Right ventricle myocardium superior (tissue), 1 donor: ENCODE measurements at regions not wholly inside any gene's neighbourhood (a gene's known extent, or its start where the extent isn't known, plus 50 kb on each side); places are given as distances from the start of the nearest gene placed in this dataset.

ENCODE experiments used
- ATAC-seq: fragments of 200-7000 bp; cut with Tn5 transposase; one replicate; pipeline ENCODE4 v1.9.1; 2020; ENCODE audit warnings: mild to moderate bottlenecking; ENCODE audit not compliant: poor library complexity
- DNase-seq: peaks from one replicate; pipeline ENCODE4 v3.0.0-alpha.2; 2020
- intact Hi-C: fragments of 100-400 bp; cut with DNase I; formaldehyde crosslinking; loops from one replicate; pipeline ENCODE4 v1.11.2; 2022
- donor health status: DM: no; HTN: yes; CAD: no; lungs with severe emphysema.

DNA sequence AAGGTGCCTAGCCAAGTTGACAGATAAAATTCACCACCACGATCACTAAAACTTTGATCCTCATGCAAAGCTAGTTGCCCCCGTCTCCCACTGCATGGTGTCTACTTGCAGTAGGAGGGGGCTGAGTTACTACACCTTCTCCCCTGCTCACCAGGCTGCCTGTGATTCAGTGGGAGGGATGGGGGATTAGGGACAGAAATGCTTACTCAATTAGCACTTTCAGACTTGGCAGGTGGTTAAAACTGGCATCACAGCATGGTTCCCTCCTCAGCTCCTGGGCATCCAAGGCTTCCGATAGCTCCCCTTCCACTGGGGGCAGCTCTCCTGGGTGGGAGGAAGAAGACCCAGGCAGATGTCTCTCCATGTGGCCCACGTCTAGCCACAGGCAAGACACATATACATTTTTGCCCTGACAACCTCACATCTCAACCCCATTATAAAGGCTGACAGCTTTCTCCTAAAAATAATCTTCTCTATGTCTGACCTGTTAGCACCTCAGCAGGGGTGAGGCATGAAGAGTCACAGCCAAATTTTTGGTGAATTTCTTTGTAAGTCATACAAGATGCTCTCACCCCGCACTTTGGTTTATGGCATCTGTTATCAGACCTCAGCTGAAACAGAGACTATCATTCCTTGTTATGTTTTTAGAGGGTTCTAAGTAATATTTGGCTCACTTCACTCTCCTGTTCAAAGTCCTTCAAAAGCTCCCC lies 369.0 kb downstream of the SV2B start:
- ATAC-seq = no peak
- intact Hi-C loops = no loop called here
- DNase-seq = no peak

DNA sequence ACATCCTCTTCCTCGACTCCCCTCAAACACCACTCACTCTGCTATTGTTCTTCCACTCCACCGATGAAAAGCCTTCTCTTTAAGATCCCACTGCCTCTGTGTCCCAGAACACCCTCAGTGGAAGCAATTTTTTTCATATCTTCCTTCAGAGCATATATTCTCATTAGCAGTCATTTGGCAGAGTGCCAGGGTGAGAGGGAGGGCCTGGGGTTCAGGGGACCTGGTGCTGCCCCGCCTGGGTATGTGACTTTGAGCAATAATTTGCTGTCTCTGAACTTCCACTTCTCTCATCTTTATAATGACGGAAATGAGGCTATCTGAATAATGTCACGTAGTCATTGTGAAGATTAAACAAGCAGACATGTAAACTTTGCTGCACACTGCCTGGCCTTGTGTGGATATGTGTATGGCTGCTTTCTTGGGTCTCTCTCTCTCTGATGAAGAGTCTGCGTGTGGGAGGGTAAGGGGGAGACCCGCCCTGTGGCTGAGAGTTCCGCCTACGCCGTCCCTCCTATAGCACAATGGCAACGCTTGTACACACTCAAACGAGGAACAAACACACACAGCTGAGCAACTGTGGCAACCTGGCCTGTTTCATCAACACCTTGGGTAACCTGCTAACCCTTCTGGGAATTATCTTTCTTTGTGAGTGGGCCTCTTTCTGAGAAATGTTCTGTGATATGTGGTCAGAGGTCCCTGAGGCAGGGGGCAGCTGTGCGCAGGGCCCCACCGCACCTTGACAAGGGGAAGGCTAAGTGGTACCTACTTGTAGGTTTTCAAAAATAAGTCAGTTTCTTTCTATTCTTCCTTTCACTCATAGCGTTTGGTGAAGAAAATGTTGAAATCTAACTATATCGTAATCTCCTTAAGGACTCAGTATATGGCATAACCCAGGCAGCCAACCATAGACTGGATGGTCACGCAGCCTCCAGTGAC lies 369.8 kb downstream of the SV2B start:
- intact Hi-C loops = no loop called here
- no peak for DNase-seq
- no peak for ATAC-seq

DNA sequence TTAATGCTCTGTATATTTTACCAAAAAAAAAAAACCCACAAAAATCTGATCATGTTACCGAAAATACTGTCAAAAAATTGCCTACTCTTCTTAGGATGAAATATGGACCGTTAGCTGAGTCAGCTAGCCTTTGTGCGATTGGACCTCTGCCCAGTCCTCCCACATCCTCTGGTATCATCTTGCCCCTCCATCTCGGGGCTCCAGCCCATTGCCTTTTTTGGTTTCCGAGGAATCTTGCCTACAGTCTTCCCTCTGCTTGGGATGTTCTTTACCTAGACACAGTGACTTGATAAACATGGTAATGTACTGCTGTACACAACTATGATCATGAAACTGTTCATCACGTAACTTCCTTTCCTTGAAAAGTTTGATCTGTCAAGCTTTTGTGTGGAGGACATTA lies 371.4 kb downstream of the SV2B start:
- intact Hi-C loops = no loop called here
- DNase-seq (no peak), ATAC-seq (no peak)

DNA sequence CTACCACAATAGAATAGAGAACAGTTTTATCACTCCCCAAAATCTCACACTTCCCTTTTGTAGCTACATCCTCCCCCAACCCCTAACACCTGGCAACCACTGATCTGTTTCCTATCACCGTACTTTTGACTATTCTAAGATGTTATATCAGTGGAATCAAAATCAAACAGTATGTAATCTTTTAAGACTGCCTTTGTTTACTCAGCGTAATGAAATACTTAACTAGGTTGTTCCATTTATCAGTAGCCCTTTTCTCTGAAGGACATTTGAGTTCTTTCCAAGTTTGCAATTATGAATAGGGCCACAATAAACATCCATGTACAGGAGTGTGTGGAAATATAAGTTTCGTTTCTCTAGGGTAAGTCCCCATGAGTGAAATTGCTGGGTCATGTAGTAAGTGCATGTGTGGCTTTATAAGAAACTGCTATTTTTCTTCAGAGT lies 372.3 kb downstream of the SV2B start:
- no peak for ATAC-seq
- intact Hi-C loops = no loop called here
- DNase-seq = no peak

DNA sequence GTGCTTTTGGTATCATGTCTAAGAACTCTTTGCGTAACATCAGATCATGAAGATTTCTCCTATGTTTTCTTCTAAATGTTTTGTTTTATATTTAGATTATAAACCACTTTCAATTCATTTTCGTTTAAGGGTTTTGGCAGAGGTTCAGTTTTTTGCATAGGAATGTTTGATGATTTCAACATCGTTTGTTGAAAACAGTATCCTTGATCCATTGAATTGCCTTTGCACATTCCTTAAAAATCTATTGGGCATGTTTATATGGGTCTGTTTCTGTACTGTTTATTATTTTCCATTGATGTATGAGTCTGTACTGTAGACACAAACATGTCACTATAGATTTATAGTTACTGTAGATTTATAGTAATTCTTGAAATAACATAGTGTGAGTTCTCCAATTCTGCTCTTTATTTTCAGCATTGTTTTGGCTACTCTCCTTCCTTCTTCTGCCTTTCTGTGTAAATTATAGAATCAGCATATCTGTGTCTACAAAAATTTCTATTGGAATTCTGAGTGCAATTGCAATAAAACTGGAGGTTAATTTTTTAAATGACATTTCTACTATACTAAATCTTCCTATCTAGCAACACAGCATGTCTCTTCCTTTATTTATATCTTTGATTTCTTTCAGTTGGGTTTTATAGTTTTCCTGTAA lies 374.0 kb downstream of the SV2B start:
- ATAC-seq (no peak), DNase-seq (no peak)
- intact Hi-C loops = no loop called here

DNA sequence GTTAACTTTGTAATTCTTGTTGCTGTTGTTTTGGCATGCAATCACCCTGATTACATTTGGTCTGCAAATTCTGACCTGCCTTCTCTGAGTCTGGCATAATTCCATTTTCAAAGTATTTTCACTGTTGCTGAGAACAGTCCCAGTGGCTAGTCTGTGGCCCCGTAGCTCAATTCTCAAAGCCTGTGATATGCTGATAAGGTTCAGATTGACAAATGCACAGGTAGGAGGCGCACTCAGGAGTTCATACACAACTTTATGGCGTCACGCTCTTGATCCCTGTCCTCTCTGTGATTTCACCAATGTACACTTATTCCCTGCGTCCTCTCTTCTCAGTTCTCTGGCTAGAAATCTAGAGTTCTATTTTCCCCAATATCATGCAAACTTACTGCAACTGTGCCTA lies 376.6 kb upstream of the SLCO3A1 start:
- intact Hi-C loops = no loop called here
- DNase-seq (no peak), ATAC-seq (no peak)

DNA sequence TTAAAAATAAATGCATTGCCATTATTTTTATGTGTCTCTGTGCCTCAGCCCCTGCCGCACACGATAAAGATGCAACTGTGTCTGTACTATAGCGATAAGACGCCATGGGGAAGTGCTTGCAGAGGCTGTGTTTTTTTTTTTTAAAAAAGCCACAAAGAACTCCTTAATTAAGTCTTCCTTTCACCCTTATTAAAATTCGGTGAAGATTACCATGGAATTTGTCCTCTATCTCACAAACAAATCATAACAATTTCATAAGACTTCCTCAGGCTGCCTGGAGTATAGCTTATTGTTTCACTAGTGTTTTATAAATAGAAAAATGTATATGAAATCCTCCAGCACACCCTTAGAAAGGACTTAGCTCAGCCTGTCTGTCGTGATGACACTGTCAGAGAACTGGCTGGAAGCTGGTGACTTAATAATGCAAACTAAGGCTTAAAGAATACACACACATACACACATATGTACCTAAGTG lies 374.8 kb upstream of the SLCO3A1 start:
- no peak for ATAC-seq
- DNase-seq = no peak
- intact Hi-C loops = no loop called here

DNA sequence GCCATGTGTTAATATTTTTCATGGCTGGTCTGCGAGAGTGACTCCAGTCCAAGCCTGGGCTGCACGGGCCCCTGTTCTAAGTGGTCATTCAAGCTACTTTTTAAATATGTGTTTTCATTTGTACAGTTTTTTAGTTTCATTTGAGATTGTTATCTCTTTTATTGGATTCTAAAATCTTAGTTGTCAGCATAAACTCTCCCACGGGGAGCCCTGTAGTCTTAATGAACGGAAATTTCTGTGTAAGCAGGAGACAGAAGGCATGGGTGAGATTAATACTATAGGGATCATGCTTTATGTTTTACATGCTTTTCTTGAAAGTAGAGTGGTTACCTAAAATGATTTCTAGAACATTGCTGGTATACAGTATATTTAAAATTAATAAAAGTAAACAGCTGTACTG lies 373.1 kb upstream of the SLCO3A1 start:
- intact Hi-C loops = no loop called here
- no peak for ATAC-seq

DNA sequence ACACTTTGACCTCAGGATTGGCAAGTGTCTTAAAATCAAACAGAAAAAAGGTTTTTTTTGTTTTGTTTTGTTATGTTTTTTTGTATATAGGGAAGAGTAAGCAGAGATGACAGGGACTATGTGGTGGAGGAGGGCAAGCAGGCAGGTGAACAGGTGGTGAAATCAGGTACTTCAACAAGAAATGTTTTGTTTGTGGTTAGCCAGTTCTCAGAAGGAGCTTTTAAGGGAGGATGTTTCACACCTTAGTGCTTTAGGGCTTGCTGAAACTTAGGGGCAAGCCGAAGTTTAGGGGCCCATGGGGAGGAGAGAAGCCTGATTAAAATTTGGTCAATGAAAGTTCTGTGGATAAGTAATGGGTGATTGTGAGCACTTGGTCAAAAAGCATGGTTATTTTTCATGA lies 370.7 kb upstream of the SLCO3A1 start:
- no peak for DNase-seq
- no peak for ATAC-seq
- intact Hi-C loops = no loop called here

More for the DNA sequence above, 373.1 kb upstream of the SLCO3A1 start:
- DNase-seq = no peak

DNA sequence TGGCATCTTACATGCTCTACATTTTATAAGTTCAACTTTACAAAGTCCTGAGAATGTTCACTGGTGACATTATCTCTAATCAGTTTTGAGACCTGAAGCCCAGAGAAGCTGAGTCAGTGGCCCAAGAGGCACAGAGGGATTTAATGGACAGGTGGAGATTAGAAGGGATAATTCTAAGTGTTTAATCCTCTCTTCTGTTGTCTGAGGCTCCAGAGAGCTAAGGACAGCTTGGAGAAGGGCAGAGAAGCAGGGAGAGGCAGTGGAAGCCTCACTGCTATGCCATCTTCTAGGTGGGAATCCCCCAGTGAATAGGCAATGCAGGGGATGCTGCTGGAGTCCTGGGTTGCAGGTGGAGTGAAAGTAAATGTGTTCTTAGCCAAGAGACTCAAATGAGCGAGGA lies 369.4 kb upstream of the SLCO3A1 start:
- no peak for ATAC-seq
- intact Hi-C loops = no loop called here
- DNase-seq = no peak

DNA sequence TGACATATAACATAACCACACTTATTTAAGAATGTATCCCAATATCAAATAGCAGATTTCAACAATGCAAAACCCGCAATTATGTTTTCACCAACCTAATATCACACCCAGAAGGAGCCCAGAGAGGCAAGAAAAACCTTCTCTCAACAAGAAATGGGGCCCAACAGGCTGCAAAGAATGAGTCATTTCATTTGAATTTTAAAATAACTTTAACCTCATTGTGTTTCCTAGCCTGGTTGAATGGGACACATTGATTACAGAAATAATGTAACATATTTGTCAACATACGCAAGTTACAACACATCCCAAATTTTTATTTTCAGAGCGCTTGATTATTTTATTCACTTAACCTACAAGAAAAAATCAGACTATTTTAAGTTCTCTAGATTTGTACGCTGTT lies 365.1 kb upstream of the SLCO3A1 start:
- ATAC-seq (no peak), DNase-seq (no peak)
- intact Hi-C loops = no loop called here

DNA sequence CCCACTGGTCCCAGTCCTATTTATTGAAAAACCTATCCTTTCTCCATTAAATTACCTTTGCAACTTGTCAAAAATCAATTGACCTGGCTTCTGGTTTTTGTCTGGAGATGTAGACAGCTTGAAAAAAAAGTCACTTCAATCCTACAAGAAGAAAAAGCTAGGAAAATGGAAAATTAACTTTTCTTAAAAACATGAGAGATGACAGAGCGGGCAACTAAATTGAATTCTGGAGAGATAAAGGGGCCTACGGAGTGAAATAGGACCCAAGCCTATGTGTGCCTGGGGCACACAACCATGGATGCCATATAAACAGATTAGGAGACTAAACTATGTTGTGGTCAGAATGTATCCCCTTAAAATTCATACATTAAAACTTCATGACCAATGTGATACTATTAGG lies 363.3 kb upstream of the SLCO3A1 start:
- intact Hi-C loops = no loop called here
- DNase-seq (no peak), ATAC-seq (no peak)

DNA sequence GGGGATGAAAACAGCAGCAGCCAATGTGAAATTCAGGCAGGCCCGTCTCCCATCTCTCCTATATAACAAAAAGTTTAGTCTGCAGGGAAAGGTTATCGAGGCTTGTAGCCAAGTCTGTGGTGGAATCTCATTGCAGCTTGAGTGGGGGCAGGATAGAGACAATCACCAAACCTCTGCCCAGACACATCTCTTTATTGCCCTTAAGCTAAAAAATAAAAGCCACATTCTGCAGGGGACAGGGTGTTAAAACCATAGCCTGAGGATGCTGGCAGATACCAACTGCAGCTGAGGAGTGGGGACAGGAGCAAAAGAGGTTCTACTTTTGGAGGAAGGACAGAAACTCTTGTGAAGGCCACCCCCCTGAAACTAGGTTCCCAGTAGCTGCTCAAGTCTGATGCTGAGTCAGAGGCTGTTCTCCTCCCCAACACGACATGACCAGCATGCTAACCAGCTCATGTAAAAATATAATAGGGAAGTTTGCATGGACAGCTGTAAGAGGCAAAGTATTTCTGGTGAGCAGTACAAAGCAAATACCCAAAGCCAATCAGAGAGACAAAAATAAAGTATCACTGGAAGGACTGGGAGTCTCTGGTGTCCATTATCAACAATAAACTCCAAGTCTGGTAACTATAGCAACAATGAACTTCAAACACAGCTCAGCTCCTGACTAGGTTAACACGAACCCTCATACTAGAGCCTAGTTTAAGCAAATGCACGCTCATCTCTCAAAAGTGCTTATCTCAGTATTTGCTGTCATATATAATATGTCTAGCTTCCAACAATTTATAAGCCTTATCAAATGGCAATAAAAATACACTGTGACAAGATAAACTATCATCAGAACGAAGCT lies 362.2 kb upstream of the SLCO3A1 start:
- no peak for DNase-seq
- intact Hi-C loops = no loop called here

DNA sequence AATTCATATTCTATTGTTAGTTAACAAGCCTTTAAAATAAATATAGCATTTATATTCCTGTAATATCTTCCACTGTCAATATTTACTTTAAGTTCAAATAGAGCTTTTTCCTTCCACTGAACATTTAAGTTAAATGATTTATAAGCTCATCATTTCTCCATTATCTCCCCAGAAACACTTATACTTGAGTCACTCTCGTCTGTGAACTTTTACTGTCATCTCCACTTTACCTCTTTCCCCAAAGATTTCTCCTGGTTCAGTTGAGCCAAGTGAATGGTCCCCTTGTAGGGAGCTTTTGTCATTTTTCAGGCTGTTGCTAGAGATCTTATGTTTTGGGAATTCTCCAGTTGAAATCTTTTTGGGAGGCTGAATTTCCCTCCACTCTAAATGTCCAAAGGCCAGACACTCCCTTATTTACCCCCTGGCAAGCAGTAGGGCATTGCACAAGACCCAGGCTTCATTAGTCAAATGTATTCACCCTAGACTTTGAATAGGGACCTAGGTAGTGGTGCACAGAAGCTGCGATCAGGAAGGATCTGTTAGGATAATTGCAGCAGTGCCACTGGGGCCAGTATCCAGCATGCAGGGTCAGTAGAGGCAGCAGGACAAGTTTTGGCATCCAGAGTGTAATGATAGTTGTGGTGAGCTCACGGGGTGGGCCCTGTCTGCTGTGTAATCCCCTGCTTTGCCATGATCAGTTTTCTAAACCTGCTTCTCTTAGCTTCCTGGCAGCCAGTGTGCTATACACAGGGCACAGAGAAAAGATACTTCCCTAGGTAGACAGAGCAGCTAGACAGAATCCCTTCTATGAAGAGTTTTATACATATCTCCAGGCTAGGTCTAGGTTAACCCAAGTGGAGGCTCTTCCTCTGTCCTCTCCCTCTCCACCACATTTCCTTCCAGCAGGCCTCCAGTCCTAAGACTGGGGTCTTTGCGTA lies 356.5 kb upstream of the SLCO3A1 start:
- ATAC-seq (no peak), DNase-seq (no peak)
- intact Hi-C loops = no loop called here

More for the DNA sequence above, 362.2 kb upstream of the SLCO3A1 start:
- no peak for ATAC-seq

DNA sequence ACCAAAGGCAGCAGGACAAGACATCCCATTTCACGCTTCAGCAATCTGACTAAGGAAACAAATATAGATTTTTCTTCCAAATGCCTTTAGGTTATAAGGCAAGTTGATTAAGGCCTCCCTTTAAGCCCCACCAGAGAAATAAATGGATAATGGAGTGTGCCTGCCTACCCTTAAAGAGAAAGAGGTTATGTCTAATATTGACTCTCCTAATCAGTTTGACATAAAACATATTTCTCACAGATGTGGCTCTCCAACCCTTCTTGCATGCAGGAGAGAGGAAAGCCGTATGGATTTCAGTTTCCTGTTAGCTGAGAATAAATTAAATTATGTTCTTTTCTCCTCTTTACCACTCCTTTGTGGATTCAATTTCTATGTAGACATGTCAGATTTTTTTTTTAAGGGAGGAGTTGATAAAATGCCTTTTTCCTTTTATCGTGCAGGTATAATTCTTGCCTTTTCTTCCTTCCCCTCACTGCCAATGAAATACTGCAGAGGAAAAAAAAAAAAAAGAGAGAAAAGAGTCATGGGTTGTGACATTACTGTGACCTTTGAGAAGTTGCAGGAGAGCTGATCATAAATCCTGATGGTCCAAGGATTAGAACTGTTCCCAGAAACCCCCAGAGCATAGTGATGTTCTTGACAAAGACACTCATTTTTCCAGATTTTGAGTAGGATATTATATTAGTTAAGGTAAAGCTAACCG lies 355.3 kb upstream of the SLCO3A1 start:
- DNase-seq (no peak), ATAC-seq (no peak)
- intact Hi-C loops = no loop called here

DNA sequence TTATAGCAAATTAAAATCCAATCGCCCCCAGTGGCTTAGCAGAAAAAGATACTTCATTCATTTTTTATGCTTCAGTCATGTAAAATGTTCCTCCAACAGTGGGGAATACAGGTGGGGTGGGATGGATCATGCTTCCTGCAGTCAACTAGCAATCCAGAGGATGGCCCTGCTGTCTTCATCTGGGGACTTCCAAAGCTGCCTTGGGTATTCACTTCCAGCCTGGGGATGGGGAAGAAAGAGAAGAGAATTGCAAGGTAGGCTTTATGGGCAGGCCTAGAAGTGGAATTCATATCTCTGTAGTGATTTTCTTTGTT lies 354.8 kb upstream of the SLCO3A1 start:
- DNase-seq (no peak), ATAC-seq (no peak)
- intact Hi-C loops = no loop called here

DNA sequence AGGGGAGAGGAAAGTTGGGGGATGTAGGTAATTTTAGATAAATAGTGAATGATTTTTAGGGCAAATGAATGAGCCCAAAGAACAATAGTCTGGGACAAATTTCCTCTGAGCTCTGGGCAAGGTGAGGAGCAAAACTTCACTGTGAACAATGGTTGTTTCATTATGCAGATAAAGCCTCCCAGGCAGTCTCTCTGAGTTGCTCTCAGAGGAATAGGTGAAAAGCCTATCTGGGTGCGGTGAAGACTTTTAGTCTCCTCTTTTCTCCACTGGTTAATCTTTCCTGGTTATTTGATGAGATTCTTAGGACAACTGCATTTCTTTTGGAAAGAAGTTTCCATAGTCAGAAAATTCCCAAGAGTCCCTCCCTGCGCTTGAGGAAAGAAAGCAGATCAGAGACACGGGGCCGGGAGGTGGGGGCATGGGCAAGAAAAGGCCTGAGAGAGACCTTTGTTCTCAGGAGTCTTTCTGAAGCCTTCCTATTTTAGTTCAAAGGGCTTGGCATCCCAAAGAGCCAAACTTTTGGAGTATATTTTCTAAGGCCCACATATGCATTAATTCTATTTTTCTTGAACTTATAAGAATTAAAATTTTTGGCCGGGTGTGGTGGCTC lies 353.6 kb upstream of the SLCO3A1 start:
- DNase-seq (no peak), ATAC-seq (no peak)
- intact Hi-C loops = no loop called here
